Astrocyte (in vitro differentiated cells and primary cell): ENCODE measurements at regions not wholly inside any gene's neighbourhood (a gene's known extent, or its start where the extent isn't known, plus 50 kb on each side); places are given as distances from the start of the nearest gene placed in this dataset.
"Not testable (repeated sequence)": the region's sequence is repeated elsewhere in the genome, so short reads cannot be mapped to it uniquely, and the experiment has no call there.

Source experiments
- DNase-seq: peaks from one replicate; pipeline ENCODE4 v3.0.0-alpha.2; 2010; ENCODE audit warnings: low read depth
- FAIRE-seq: peaks from 2 replicates; lab custom pipeline; 2011; peaks lifted over from hg19 to GRCh38; lab: Jason Lieb, UNC
- H2AFZ ChIP-seq: 2 replicates; pipeline ENCODE4 v1.6.0; 2012; ENCODE audit warnings: low read depth, low read length, inconsistent platforms
- H3K27ac ChIP-seq: 2 replicates; pipeline ENCODE4 v1.5.1; 2011; ENCODE audit warnings: low read depth, low read length, inconsistent platforms
- H3K27me3 ChIP-seq: 2 replicates; pipeline ENCODE4 v1.6.0; 2011; ENCODE audit warnings: low read length, inconsistent platforms; ENCODE audit not compliant: insufficient read depth
- H3K36me3 ChIP-seq: 2 replicates; pipeline ENCODE4 v1.5.1; 2011; ENCODE audit warnings: low read length, inconsistent platforms; ENCODE audit not compliant: insufficient read depth
- H3K4me1 ChIP-seq: 2 replicates; pipeline ENCODE4 v1.5.1; 2011; ENCODE audit warnings: low read length, inconsistent platforms; ENCODE audit not compliant: insufficient read depth
- H3K4me2 ChIP-seq: 2 replicates; pipeline ENCODE4 v1.6.0; 2012; ENCODE audit warnings: low read length, inconsistent platforms
- H3K4me3 ChIP-seq: 2 replicates; pipeline ENCODE4 v1.5.1; 2011; ENCODE audit warnings: low read depth, mild to moderate bottlenecking, low read length, inconsistent platforms; ENCODE audit not compliant: insufficient read depth
- H3K79me2 ChIP-seq: 2 replicates; pipeline ENCODE4 v1.6.0; 2012; ENCODE audit warnings: mild to moderate bottlenecking, low read length, inconsistent platforms; ENCODE audit not compliant: insufficient read depth
- H3K9ac ChIP-seq: 2 replicates; pipeline ENCODE4 v1.6.0; 2012; ENCODE audit warnings: mild to moderate bottlenecking, low read length, inconsistent platforms
- H3K9me3 ChIP-seq: 2 replicates; pipeline ENCODE4 v1.5.1; 2012; ENCODE audit warnings: low read depth, mild to moderate bottlenecking, low read length, inconsistent platforms; ENCODE audit not compliant: insufficient read depth
- H4K20me1 ChIP-seq: 2 replicates; pipeline ENCODE4 v1.6.0; 2012; ENCODE audit warnings: low read length, inconsistent platforms; ENCODE audit not compliant: insufficient read depth
- H3K27ac Mint-ChIP-seq: one replicate; pipeline ENCODE4 v1.8.0; 2021; ENCODE audit warnings: mild to moderate bottlenecking, mixed read lengths; ENCODE audit not compliant: unreplicated experiment
- H3K27me3 Mint-ChIP-seq: one replicate; pipeline ENCODE4 v1.8.0; 2021; ENCODE audit warnings: low read depth, mixed read lengths; ENCODE audit not compliant: unreplicated experiment
- H3K36me3 Mint-ChIP-seq: one replicate; pipeline ENCODE4 v1.8.0; 2021; ENCODE audit warnings: low read depth, mixed read lengths; ENCODE audit not compliant: unreplicated experiment
- H3K4me1 Mint-ChIP-seq: one replicate; pipeline ENCODE4 v1.8.0; 2021; ENCODE audit warnings: low read depth, mixed read lengths; ENCODE audit not compliant: unreplicated experiment
- H3K4me3 Mint-ChIP-seq: one replicate; pipeline ENCODE4 v1.8.0; 2021; ENCODE audit warnings: mild to moderate bottlenecking, moderate library complexity, mixed read lengths; ENCODE audit not compliant: unreplicated experiment
- H3K9me3 Mint-ChIP-seq: one replicate; pipeline ENCODE4 v1.8.0; 2021; ENCODE audit warnings: mild to moderate bottlenecking, mixed read lengths; ENCODE audit not compliant: unreplicated experiment
- CTCF ChIP-seq: IDR thresholded peaks from 2 replicates; pipeline ENCODE4 v1.5.1; 2011; ENCODE audit warnings: low read depth, mild to moderate bottlenecking, inconsistent platforms, low read length, moderate library complexity; ENCODE audit not compliant: insufficient read depth
- EZH2 ChIP-seq: IDR thresholded peaks from 2 replicates; pipeline ENCODE4 v1.6.1; 2012; ENCODE audit warnings: mild to moderate bottlenecking, low read length, inconsistent platforms; ENCODE audit not compliant: insufficient read depth

DNA sequence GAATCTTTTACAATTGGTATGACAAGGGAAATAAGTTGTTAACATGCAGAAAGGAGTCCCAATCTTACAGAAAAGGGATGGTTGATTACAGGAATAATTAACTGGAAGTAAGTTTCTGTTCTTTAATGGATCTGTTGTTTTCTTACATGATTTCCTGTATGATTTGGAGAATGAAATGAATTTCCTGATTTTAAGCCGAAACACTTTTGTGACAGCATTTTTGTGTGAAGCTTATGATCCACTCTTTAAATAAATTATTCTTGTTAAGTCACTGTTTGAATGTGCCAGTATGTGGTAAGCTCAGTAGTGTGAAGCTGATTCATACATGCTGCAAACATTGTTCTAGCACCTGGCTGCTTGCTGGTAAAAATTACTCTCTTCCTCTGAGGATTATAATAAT lies 516.2 kb downstream of the DCDC2C start:
- H3K4me3 ChIP-seq: no peak overlapping the region
- H3K4me1 ChIP-seq: no peaks in the 10 kb centered on the region
- no peaks in the 10 kb centered on the region for H3K9me3 Mint-ChIP-seq
- FAIRE-seq: no peak
- no peak overlapping the region for H3K9ac ChIP-seq
- H3K27ac Mint-ChIP-seq: no peak overlapping the region
- H3K27ac ChIP-seq: no peak overlapping the region
- no peak overlapping the region for H2AFZ ChIP-seq
- no peaks in the 10 kb centered on the region for H3K27me3 Mint-ChIP-seq
- H3K36me3 Mint-ChIP-seq: no peaks in the 10 kb centered on the region
- H3K9me3 ChIP-seq: no peaks in the 10 kb centered on the region
- no peaks in the 10 kb centered on the region for H3K4me1 Mint-ChIP-seq
- no peaks in the 10 kb centered on the region for H3K27me3 ChIP-seq
- no peak for TF ChIP-seq EZH2
- no peak for TF ChIP-seq CTCF
- no peaks in the 10 kb centered on the region for H3K36me3 ChIP-seq
- H3K4me3 Mint-ChIP-seq: no peak overlapping the region
- no peaks in the 10 kb centered on the region for H3K79me2 ChIP-seq
- no peak overlapping the region for H3K4me2 ChIP-seq
- no peak for DNase-seq
- H4K20me1 ChIP-seq: no peaks in the 10 kb centered on the region

GRCh38 chr2:4221434-4221833 lies 518.1 kb downstream of the DCDC2C start:
- no peaks in the 10 kb centered on the region for H3K4me1 Mint-ChIP-seq
- no peak overlapping the region for H3K9ac ChIP-seq
- no peaks in the 10 kb centered on the region for H4K20me1 ChIP-seq
- no peaks in the 10 kb centered on the region for H3K9me3 Mint-ChIP-seq
- no peak overlapping the region for H3K4me2 ChIP-seq
- no peaks in the 10 kb centered on the region for H3K27me3 Mint-ChIP-seq
- H3K4me3 ChIP-seq: no peak overlapping the region
- H3K4me3 Mint-ChIP-seq: no peak overlapping the region
- H3K36me3 ChIP-seq: no peaks in the 10 kb centered on the region
- H3K27ac ChIP-seq: no peak overlapping the region
- H2AFZ ChIP-seq: no peak overlapping the region
- H3K27me3 ChIP-seq: no peaks in the 10 kb centered on the region
- no peaks in the 10 kb centered on the region for H3K36me3 Mint-ChIP-seq
- DNase-seq: no peak
- no peaks in the 10 kb centered on the region for H3K79me2 ChIP-seq
- no peak overlapping the region for H3K27ac Mint-ChIP-seq
- no peaks in the 10 kb centered on the region for H3K4me1 ChIP-seq
- TF ChIP-seq CTCF (no peak), EZH2 (no peak)
- FAIRE-seq: no peak
- no peaks in the 10 kb centered on the region for H3K9me3 ChIP-seq

- no peaks in the 10 kb centered on the region for H3K27me3 ChIP-seq
- H3K36me3 ChIP-seq: no peaks in the 10 kb centered on the region
- H3K27me3 Mint-ChIP-seq: no peaks in the 10 kb centered on the region
- H3K4me1 Mint-ChIP-seq: no peaks in the 10 kb centered on the region
- H3K27ac ChIP-seq: no peak overlapping the region
- DNase-seq (no peak), FAIRE-seq (no peak)
- H3K9me3 Mint-ChIP-seq: no peaks in the 10 kb centered on the region
- H3K9ac ChIP-seq: no peak overlapping the region
- no peaks in the 10 kb centered on the region for H4K20me1 ChIP-seq
- no peaks in the 10 kb centered on the region for H3K4me1 ChIP-seq
- H3K4me2 ChIP-seq: no peak overlapping the region
- no peak overlapping the region for H3K4me3 Mint-ChIP-seq
- no peaks in the 10 kb centered on the region for H3K9me3 ChIP-seq
- H3K27ac Mint-ChIP-seq: no peak overlapping the region
- no peak overlapping the region for H2AFZ ChIP-seq
- H3K36me3 Mint-ChIP-seq: no peaks in the 10 kb centered on the region
- H3K4me3 ChIP-seq: no peak overlapping the region
- no peaks in the 10 kb centered on the region for H3K79me2 ChIP-seq
- TF ChIP-seq EZH2 (no peak), CTCF (no peak)
Observed at GRCh38 chr2:4221845-4222244, 518.5 kb downstream of the DCDC2C start.

DNA sequence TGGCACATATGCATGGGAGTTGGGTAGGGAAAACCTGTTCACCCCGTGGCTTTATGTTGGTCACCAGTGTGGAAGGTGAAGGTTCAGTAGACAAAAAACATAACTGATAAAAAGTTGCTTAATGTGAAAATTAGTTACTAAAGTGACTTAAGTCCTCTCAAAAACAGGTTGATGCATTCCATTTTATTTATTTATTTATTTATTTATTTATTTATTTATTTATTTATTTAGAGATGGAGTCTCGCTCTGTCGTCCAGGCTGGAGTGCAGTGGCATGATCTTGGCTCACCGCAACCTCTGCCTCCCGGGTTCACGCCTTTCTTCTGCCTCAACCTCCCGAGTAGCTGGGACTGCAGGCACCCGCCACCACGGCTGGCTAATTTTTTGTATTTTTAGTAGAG lies 541.0 kb downstream of the DCDC2C start:
- not testable (repeated sequence) for H3K27ac Mint-ChIP-seq, H3K4me2 ChIP-seq, FAIRE-seq, H3K9me3 Mint-ChIP-seq, H3K4me3 ChIP-seq, H3K9me3 ChIP-seq, DNase-seq, H3K9ac ChIP-seq, H3K36me3 ChIP-seq, H3K4me3 Mint-ChIP-seq, H3K27me3 ChIP-seq, H3K36me3 Mint-ChIP-seq, H2AFZ ChIP-seq, H3K4me1 Mint-ChIP-seq, H3K27ac ChIP-seq, H4K20me1 ChIP-seq, H3K79me2 ChIP-seq, H3K27me3 Mint-ChIP-seq, H3K4me1 ChIP-seq
